HG03280 (cell line): ENCODE measurements at regions not wholly inside any gene's neighbourhood (a gene's known extent, or its start where the extent isn't known, plus 50 kb on each side); places are given as distances from the start of the nearest gene placed in this dataset.

Source experiments
- ATAC-seq: cut with Tn5 transposase; IDR thresholded peaks from one replicate; pipeline ENCODE4 v1.9.1; 2021; ENCODE audit warnings: mild to moderate bottlenecking, moderate library complexity; ENCODE audit not compliant: unreplicated experiment

- ATAC-seq = no peak
Measured at GRCh38 chr4:121526509-121526908, 145.7 kb upstream of the QRFPR start.

- no peak for ATAC-seq
Measured at GRCh38 chr4:121519236-121519838, 138.5 kb upstream of the QRFPR start.

GRCh38 chr4:121517241-121517640 is 136.4 kb upstream of the QRFPR start:
- ATAC-seq = no peak

GRCh38 chr4:121514443-121514842 is 133.6 kb upstream of the QRFPR start:
- no peak for ATAC-seq

GRCh38 chr4:121510341-121510874 is 129.6 kb upstream of the QRFPR start:
- ATAC-seq = no peak

GRCh38 chr4:121485190-121485804 is 104.5 kb upstream of the QRFPR start:
- ATAC-seq = no peak

GRCh38 chr4:121484633-121485032 is 103.8 kb upstream of the QRFPR start:
- peak; percentile 97 for ATAC-seq

GRCh38 chr4:121479808-121480207 is 99.0 kb upstream of the QRFPR start:
- no peak for ATAC-seq

- ATAC-seq = no peak
Measured at GRCh38 chr4:121477480-121477879, 96.7 kb upstream of the QRFPR start.

GRCh38 chr4:121477079-121477478 is 96.3 kb upstream of the QRFPR start:
- no peak for ATAC-seq

- ATAC-seq = no peak
Measured at GRCh38 chr4:121472937-121473721, 92.3 kb upstream of the QRFPR start.

- no peak for ATAC-seq
Measured at GRCh38 chr4:121464854-121465253, 84.0 kb upstream of the QRFPR start.

- ATAC-seq = peak; percentile 91
Measured at GRCh38 chr4:121462660-121463261, 81.9 kb upstream of the QRFPR start.

- ATAC-seq = no peak
Measured at GRCh38 chr4:121459026-121459425, 78.2 kb upstream of the QRFPR start.

GRCh38 chr4:121457278-121457875 is 76.6 kb upstream of the QRFPR start:
- ATAC-seq = no peak

GRCh38 chr4:121455285-121455684 is 74.5 kb upstream of the QRFPR start:
- ATAC-seq = no peak

- ATAC-seq = no peak
Measured at GRCh38 chr4:121454251-121454979, 73.6 kb upstream of the QRFPR start.

GRCh38 chr4:121451310-121451709 is 70.5 kb upstream of the QRFPR start:
- no peak for ATAC-seq

GRCh38 chr4:121449416-121449815 is 68.6 kb upstream of the QRFPR start:
- ATAC-seq = no peak

GRCh38 chr4:121448231-121448630 is 67.4 kb upstream of the QRFPR start:
- ATAC-seq = no peak
